Tibial nerve (tissue), 3 donors: ENCODE measurements at regions not wholly inside any gene's neighbourhood (a gene's known extent, or its start where the extent isn't known, plus 50 kb on each side); places are given as distances from the start of the nearest gene placed in this dataset.

Source experiments
- POLR2A ChIP-seq, 2 donors: fragments of 450-650 bp; IDR thresholded peaks; one replicate each; pipeline ENCODE4 v1.6.1; 2017; ENCODE audit warnings: antibody characterized with exemption in 2 of 2, mild to moderate bottlenecking in 2 of 2, moderate library complexity in 2 of 2
- TF ChIP-seq, protein P1 (sequence below), 5 experiments: fragments of 200-600 bp in 3 of 5; fragments of 450-650 bp in 2 of 5; sonication (generic) in 3 of 5; IDR thresholded peaks; one replicate each; pipeline ENCODE4 v1.5.1; 2016 to 2019; ENCODE audit warnings: antibody characterized with exemption in 5 of 5, mild to moderate bottlenecking in 3 of 5, moderate library complexity in 2 of 5

DNA sequence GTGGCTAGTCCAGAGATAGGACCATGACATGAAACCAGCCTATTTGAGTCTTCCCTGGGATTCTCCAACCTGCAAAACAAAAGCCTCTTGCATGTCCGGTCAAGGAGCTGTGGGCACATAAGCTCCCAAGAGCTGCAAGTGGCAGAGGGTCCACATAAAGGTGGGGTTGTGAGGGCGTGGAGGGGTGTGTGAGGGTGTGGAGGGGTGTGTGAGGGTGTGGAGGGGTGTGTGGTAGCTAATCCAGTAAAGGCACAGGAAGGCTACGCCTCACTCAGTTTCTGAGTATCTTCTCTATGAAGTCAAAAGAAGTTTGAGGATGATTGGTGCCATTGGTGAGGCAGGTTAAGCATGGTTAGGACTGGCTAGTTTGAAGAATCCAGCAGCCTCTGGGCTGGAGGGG, 259.4 kb upstream of the NSMCE3 start:
- TF ChIP-seq, protein P1, sequence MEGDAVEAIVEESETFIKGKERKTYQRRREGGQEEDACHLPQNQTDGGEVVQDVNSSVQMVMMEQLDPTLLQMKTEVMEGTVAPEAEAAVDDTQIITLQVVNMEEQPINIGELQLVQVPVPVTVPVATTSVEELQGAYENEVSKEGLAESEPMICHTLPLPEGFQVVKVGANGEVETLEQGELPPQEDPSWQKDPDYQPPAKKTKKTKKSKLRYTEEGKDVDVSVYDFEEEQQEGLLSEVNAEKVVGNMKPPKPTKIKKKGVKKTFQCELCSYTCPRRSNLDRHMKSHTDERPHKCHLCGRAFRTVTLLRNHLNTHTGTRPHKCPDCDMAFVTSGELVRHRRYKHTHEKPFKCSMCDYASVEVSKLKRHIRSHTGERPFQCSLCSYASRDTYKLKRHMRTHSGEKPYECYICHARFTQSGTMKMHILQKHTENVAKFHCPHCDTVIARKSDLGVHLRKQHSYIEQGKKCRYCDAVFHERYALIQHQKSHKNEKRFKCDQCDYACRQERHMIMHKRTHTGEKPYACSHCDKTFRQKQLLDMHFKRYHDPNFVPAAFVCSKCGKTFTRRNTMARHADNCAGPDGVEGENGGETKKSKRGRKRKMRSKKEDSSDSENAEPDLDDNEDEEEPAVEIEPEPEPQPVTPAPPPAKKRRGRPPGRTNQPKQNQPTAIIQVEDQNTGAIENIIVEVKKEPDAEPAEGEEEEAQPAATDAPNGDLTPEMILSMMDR (IDR thresholded peaks at IDR 0.05), result no peak
- TF ChIP-seq POLR2A (IDR thresholded peaks at IDR 0.05), result no peak
